ENCODE measurements at regions not wholly inside any gene's neighbourhood (a gene's known extent, or its start where the extent isn't known, plus 50 kb on each side); places are given as distances from the start of the nearest gene placed in this dataset.
"Not testable (repeated sequence)": the region's sequence is repeated elsewhere in the genome, so short reads cannot be mapped to it uniquely, and the experiment has no call there.

GRCh38 chr12:59345406-59345805 lies 250.4 kb upstream of the SLC16A7 start:
- DNase-seq (ENCODE audit: low spot score): no peak

GRCh38 chr12:59344224-59344623 lies 251.6 kb upstream of the SLC16A7 start:
- DNase-seq (ENCODE audit: low spot score): no peak

- DNase-seq (ENCODE audit: low spot score): no peak
Measured at GRCh38 chr12:59329462-59329861, 266.4 kb upstream of the SLC16A7 start.

- not testable (repeated sequence) for DNase-seq (ENCODE audit: low spot score)
Measured at GRCh38 chr12:59328395-59329075, 267.3 kb upstream of the SLC16A7 start.

- not testable (repeated sequence) for DNase-seq (ENCODE audit: low spot score)
Measured at GRCh38 chr12:59326457-59326856, 269.4 kb upstream of the SLC16A7 start.

GRCh38 chr12:59322473-59322872 lies 273.4 kb upstream of the SLC16A7 start:
- DNase-seq (ENCODE audit: low spot score): no peak

- DNase-seq (ENCODE audit: low spot score): no peak
Measured at GRCh38 chr12:59321278-59321677, 274.6 kb upstream of the SLC16A7 start.

- DNase-seq (ENCODE audit: low spot score): no peak
Measured at GRCh38 chr12:59320112-59320511, 275.7 kb upstream of the SLC16A7 start.

GRCh38 chr12:59318940-59319339 lies 276.9 kb upstream of the SLC16A7 start:
- no peak for DNase-seq (ENCODE audit: low spot score)

GRCh38 chr12:59317598-59317997 lies 278.2 kb upstream of the SLC16A7 start:
- DNase-seq (ENCODE audit: low spot score): no peak

GRCh38 chr12:59316938-59317337 lies 278.9 kb upstream of the SLC16A7 start:
- DNase-seq (ENCODE audit: low spot score): no peak

- DNase-seq (ENCODE audit: low spot score): not testable (repeated sequence)
Measured at GRCh38 chr12:59316354-59316753, 279.5 kb upstream of the SLC16A7 start.

- no peak for DNase-seq (ENCODE audit: low spot score)
Measured at GRCh38 chr12:59314209-59314608, 281.6 kb upstream of the SLC16A7 start.

GRCh38 chr12:59304077-59304721 lies 291.6 kb upstream of the SLC16A7 start:
- no peak for DNase-seq (ENCODE audit: low spot score)

- DNase-seq (ENCODE audit: low spot score): no peak
Measured at GRCh38 chr12:59298296-59298695, 297.5 kb upstream of the SLC16A7 start.

- DNase-seq (ENCODE audit: low spot score): no peak
Measured at GRCh38 chr12:59294221-59294620, 301.6 kb upstream of the SLC16A7 start.

- no peak for DNase-seq (ENCODE audit: low spot score)
Measured at GRCh38 chr12:59282999-59283398, 312.8 kb upstream of the SLC16A7 start.

- not testable (repeated sequence) for DNase-seq (ENCODE audit: low spot score)
Measured at GRCh38 chr12:59273561-59273960, 322.3 kb upstream of the SLC16A7 start.

GRCh38 chr12:59268295-59268809 lies 327.5 kb upstream of the SLC16A7 start:
- no peak for DNase-seq (ENCODE audit: low spot score)

GRCh38 chr12:59260202-59260601 lies 335.6 kb upstream of the SLC16A7 start:
- DNase-seq (ENCODE audit: low spot score): no peak

- DNase-seq (ENCODE audit: low spot score): no peak
Measured at GRCh38 chr12:59252731-59253130, 332.4 kb upstream of the LRIG3 start.

- no peak for DNase-seq (ENCODE audit: low spot score)
Measured at GRCh38 chr12:59250766-59251165, 330.5 kb upstream of the LRIG3 start.

GRCh38 chr12:59240048-59240447 lies 319.7 kb upstream of the LRIG3 start:
- no peak for DNase-seq (ENCODE audit: low spot score)

GRCh38 chr12:59234391-59234790 lies 314.1 kb upstream of the LRIG3 start:
- DNase-seq (ENCODE audit: low spot score): no peak
